T-helper 1 cell treated with Interleukin-12 subunit alpha and Interleukin-12 subunit beta and Interleukin-4 antibody, amounts not matched to agents 30 μg/mL and 1 μg/mL, for 36 hours (primary cell): ENCODE measurements at regions not wholly inside any gene's neighbourhood (a gene's known extent, or its start where the extent isn't known, plus 50 kb on each side); places are given as distances from the start of the nearest gene placed in this dataset.

Experiments used
- H3K27ac Mint-ChIP-seq: one replicate; pipeline ENCODE4 v1.8.0; 2021; ENCODE audit warnings: mild to moderate bottlenecking, mixed read lengths
- H3K27me3 Mint-ChIP-seq: one replicate; pipeline ENCODE4 v1.8.0; 2021; ENCODE audit warnings: low read depth, mixed read lengths
- H3K36me3 Mint-ChIP-seq: one replicate; pipeline ENCODE4 v1.8.0; 2021; ENCODE audit warnings: low read depth, mixed read lengths
- H3K4me1 Mint-ChIP-seq: one replicate; pipeline ENCODE4 v1.8.0; 2021; ENCODE audit warnings: low read depth, mixed read lengths
- H3K4me3 Mint-ChIP-seq: one replicate; pipeline ENCODE4 v1.8.0; 2021; ENCODE audit warnings: mild to moderate bottlenecking, moderate library complexity, mixed read lengths
- H3K9me3 Mint-ChIP-seq: one replicate; pipeline ENCODE4 v1.8.0; 2021; ENCODE audit warnings: mixed read lengths

- Mint-ChIP-seq H3K4me3 (no peak overlapping the region), H3K36me3 (no peaks in the 10 kb centered on the region), H3K27me3 (no peaks in the 10 kb centered on the region), H3K9me3 (no peaks in the 10 kb centered on the region), H3K4me1 (no peaks in the 10 kb centered on the region), H3K27ac (no peak overlapping the region)
These were observed 986.9 kb downstream of the REEP3 start for GRCh38 chr10:64508029-64508661.

- Mint-ChIP-seq H3K9me3 (no peaks in the 10 kb centered on the region), H3K4me3 (no peak overlapping the region), H3K27ac (no peak overlapping the region), H3K36me3 (no peaks in the 10 kb centered on the region), H3K27me3 (no peaks in the 10 kb centered on the region), H3K4me1 (no peaks in the 10 kb centered on the region)
These were observed 994.9 kb downstream of the REEP3 start for GRCh38 chr10:64515970-64516699.

GRCh38 chr10:64518456-64518855, 997.3 kb downstream of the REEP3 start:
- H3K36me3 Mint-ChIP-seq, result no peaks in the 10 kb centered on the region
- H3K27ac Mint-ChIP-seq, result no peak overlapping the region
- no peaks in the 10 kb centered on the region for H3K27me3 Mint-ChIP-seq
- no peaks in the 10 kb centered on the region for H3K9me3 Mint-ChIP-seq
- H3K4me3 Mint-ChIP-seq, result no peak overlapping the region
- H3K4me1 Mint-ChIP-seq, result no peaks in the 10 kb centered on the region

GRCh38 chr10:64519427-64519826, 998.2 kb downstream of the REEP3 start:
- no peaks in the 10 kb centered on the region for H3K27me3 Mint-ChIP-seq
- H3K36me3 Mint-ChIP-seq, result no peaks in the 10 kb centered on the region
- no peaks in the 10 kb centered on the region for H3K9me3 Mint-ChIP-seq
- H3K4me3 Mint-ChIP-seq, result no peak overlapping the region
- H3K4me1 Mint-ChIP-seq, result no peaks in the 10 kb centered on the region
- H3K27ac Mint-ChIP-seq, result no peak overlapping the region

GRCh38 chr10:64519831-64520230, 998.6 kb downstream of the REEP3 start:
- H3K27me3 Mint-ChIP-seq, result no peaks in the 10 kb centered on the region
- H3K9me3 Mint-ChIP-seq, result no peaks in the 10 kb centered on the region
- H3K4me3 Mint-ChIP-seq, result no peak overlapping the region
- H3K4me1 Mint-ChIP-seq, result no peaks in the 10 kb centered on the region
- H3K36me3 Mint-ChIP-seq, result no peaks in the 10 kb centered on the region
- H3K27ac Mint-ChIP-seq, result no peak overlapping the region

- Mint-ChIP-seq H3K36me3 (no peaks in the 10 kb centered on the region), H3K4me3 (no peak overlapping the region), H3K27ac (no peak overlapping the region), H3K27me3 (no peaks in the 10 kb centered on the region), H3K9me3 (no peaks in the 10 kb centered on the region), H3K4me1 (no peaks in the 10 kb centered on the region)
These were observed 1002.0 kb downstream of the REEP3 start for GRCh38 chr10:64523065-64523759.

GRCh38 chr10:64528294-64529002, 1007.2 kb downstream of the REEP3 start:
- Mint-ChIP-seq H3K27me3 (no peaks in the 10 kb centered on the region), H3K36me3 (no peaks in the 10 kb centered on the region), H3K4me3 (no peak overlapping the region), H3K4me1 (no peaks in the 10 kb centered on the region), H3K9me3 (no peaks in the 10 kb centered on the region), H3K27ac (no peak overlapping the region)

GRCh38 chr10:64529003-64529350, 1007.8 kb downstream of the REEP3 start:
- H3K4me1 Mint-ChIP-seq, result no peaks in the 10 kb centered on the region
- H3K4me3 Mint-ChIP-seq, result no peak overlapping the region
- no peak overlapping the region for H3K27ac Mint-ChIP-seq
- no peaks in the 10 kb centered on the region for H3K27me3 Mint-ChIP-seq
- H3K36me3 Mint-ChIP-seq, result no peaks in the 10 kb centered on the region
- no peaks in the 10 kb centered on the region for H3K9me3 Mint-ChIP-seq

- no peak overlapping the region for H3K27ac Mint-ChIP-seq
- no peaks in the 10 kb centered on the region for H3K27me3 Mint-ChIP-seq
- H3K4me1 Mint-ChIP-seq, result no peaks in the 10 kb centered on the region
- H3K4me3 Mint-ChIP-seq, result no peak overlapping the region
- H3K9me3 Mint-ChIP-seq, result no peaks in the 10 kb centered on the region
- no peaks in the 10 kb centered on the region for H3K36me3 Mint-ChIP-seq
These were observed 1013.4 kb downstream of the REEP3 start for GRCh38 chr10:64534616-64535015.

GRCh38 chr10:64535131-64535867, 1014.1 kb downstream of the REEP3 start:
- H3K27ac Mint-ChIP-seq, result no peak overlapping the region
- no peak overlapping the region for H3K4me3 Mint-ChIP-seq
- no peaks in the 10 kb centered on the region for H3K4me1 Mint-ChIP-seq
- no peaks in the 10 kb centered on the region for H3K9me3 Mint-ChIP-seq
- H3K27me3 Mint-ChIP-seq, result no peaks in the 10 kb centered on the region
- H3K36me3 Mint-ChIP-seq, result no peaks in the 10 kb centered on the region

- Mint-ChIP-seq H3K4me1 (no peaks in the 10 kb centered on the region), H3K27ac (no peak overlapping the region), H3K9me3 (no peaks in the 10 kb centered on the region), H3K27me3 (no peaks in the 10 kb centered on the region), H3K4me3 (no peak overlapping the region), H3K36me3 (no peaks in the 10 kb centered on the region)
These were observed 1015.9 kb downstream of the REEP3 start for GRCh38 chr10:64537112-64537511.

GRCh38 chr10:64537928-64538327, 1016.7 kb downstream of the REEP3 start:
- H3K4me1 Mint-ChIP-seq, result no peaks in the 10 kb centered on the region
- H3K27me3 Mint-ChIP-seq, result no peaks in the 10 kb centered on the region
- H3K27ac Mint-ChIP-seq, result no peak overlapping the region
- no peaks in the 10 kb centered on the region for H3K9me3 Mint-ChIP-seq
- no peaks in the 10 kb centered on the region for H3K36me3 Mint-ChIP-seq
- no peak overlapping the region for H3K4me3 Mint-ChIP-seq

- Mint-ChIP-seq H3K36me3 (no peaks in the 10 kb centered on the region), H3K4me3 (no peak overlapping the region), H3K27me3 (no peaks in the 10 kb centered on the region), H3K4me1 (no peaks in the 10 kb centered on the region), H3K27ac (no peak overlapping the region), H3K9me3 (no peaks in the 10 kb centered on the region)
These were observed 1024.9 kb downstream of the REEP3 start for GRCh38 chr10:64546073-64546472.

- Mint-ChIP-seq H3K4me1 (no peaks in the 10 kb centered on the region), H3K27me3 (no peaks in the 10 kb centered on the region), H3K4me3 (no peak overlapping the region), H3K36me3 (no peaks in the 10 kb centered on the region), H3K27ac (no peak overlapping the region), H3K9me3 (no peaks in the 10 kb centered on the region)
These were observed 1026.0 kb downstream of the REEP3 start for GRCh38 chr10:64547168-64547567.
